ENCODE measurements at regions not wholly inside any gene's neighbourhood (a gene's known extent, or its start where the extent isn't known, plus 50 kb on each side); places are given as distances from the start of the nearest gene placed in this dataset.

DNA sequence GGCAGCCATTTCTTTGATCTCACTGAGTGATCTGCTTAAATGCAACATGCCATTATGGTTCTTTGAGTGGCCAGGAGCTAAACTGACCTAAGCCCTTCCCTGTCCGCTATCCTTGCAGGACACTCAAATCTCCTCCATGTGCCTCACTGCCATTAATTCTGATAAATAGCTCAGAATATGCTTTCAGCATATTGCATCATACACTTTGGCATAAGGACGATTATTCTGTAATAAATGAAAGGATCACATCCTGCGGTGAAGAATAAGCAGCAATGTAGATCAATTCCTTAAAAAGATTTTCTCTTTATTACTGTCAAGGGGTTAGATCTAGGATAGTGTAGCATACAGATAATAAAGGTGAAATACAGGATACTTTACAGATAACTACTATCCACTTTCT lies 231.8 kb upstream of the CTBP2 start:
- no peak for DNase-seq
- no peak for ATAC-seq
- Histone ChIP-seq H3K27ac (no peak overlapping the region), H3K4me3 (no peak overlapping the region), H3K9me3 (peaks cover 0 to 27% (median 12%) of the 10 kb centered on the region in 12 donors), H3K36me3 (no peaks in the 10 kb centered on the region), H3K27me3 (peaks cover 0 to 4% (median 0%) of the 10 kb centered on the region in 9 donors), H3K4me1 (no peaks in the 10 kb centered on the region)
- 80 to 85% (median 82%) methylated on average over 3 of the region's 3 CpGs for WGBS, 4 donors
- TF ChIP-seq POLR2A (IDR thresholded peaks at IDR 0.05) (no peak), CTCF (IDR thresholded peaks at IDR 0.05) (no peak)
- intact Hi-C loops (cut with DNase I): no loop called here

- Histone ChIP-seq H3K27ac (no peak overlapping the region), H3K4me3 (no peak overlapping the region), H3K4me1 (no peaks in the 10 kb centered on the region), H3K36me3 (no peaks in the 10 kb centered on the region), H3K27me3 (no peaks in the 10 kb centered on the region), H3K9me3 (peaks cover 0 to 27% (median 12%) of the 10 kb centered on the region in 12 donors)
- no peak for DNase-seq
- intact Hi-C loops (cut with DNase I): no loop called here
- 63 to 76% (median 71%) methylated on average over 1 of the region's 1 CpG for whole genome bisulfite sequencing, 4 donors
- no peak for ATAC-seq
- TF ChIP-seq POLR2A (IDR thresholded peaks at IDR 0.05): no peak
- no peak for TF ChIP-seq CTCF (IDR thresholded peaks at IDR 0.05)
These were observed 229.3 kb upstream of the CTBP2 start for GRCh38 chr10:125389648-125390047.

DNA sequence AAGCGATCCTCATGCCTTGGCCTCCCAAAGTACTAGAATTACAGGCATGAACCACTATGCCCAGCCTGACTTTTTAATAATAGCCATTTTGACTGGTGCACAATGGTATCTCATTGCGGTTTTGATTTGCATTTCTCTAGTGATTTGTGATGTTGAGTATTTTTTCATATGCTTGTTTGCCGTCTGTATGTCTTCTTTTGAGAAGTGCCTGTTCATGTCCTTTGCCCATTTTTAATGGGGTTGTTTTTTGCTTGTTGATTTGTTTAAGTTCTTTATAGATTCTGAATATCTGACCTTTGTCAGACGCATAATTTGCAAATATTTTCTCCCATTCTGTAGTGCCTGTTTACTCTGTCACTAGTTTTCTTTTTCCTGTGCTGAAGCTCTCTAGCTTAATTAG lies 219.2 kb upstream of the CTBP2 start:
- H3K36me3 ChIP-seq: no peaks in the 10 kb centered on the region
- H3K9me3 ChIP-seq: peaks cover 0 to 26% (median 0%) of the 10 kb centered on the region in 12 donors
- H3K27ac ChIP-seq: no peak overlapping the region
- DNase-seq (no peak), ATAC-seq (no peak)
- 58 to 72% (median 70%) methylated on average over 4 of the region's 4 CpGs for WGBS, 4 donors
- H3K27me3 ChIP-seq: no peaks in the 10 kb centered on the region
- no peaks in the 10 kb centered on the region for H3K4me1 ChIP-seq
- TF ChIP-seq CTCF (IDR thresholded peaks at IDR 0.05): no peak
- no peak for TF ChIP-seq POLR2A (IDR thresholded peaks at IDR 0.05)
- H3K4me3 ChIP-seq: no peak overlapping the region
- intact Hi-C loops (cut with DNase I): no loop called here

- no peak overlapping the region for H3K4me3 ChIP-seq
- DNase-seq: no peak
- no peaks in the 10 kb centered on the region for H3K36me3 ChIP-seq
- H3K27ac ChIP-seq: no peak overlapping the region
- no peaks in the 10 kb centered on the region for H3K4me1 ChIP-seq
- peaks cover 0 to 26% (median 0%) of the 10 kb centered on the region in 12 donors for H3K9me3 ChIP-seq
- no peaks in the 10 kb centered on the region for H3K27me3 ChIP-seq
- no peak for TF ChIP-seq POLR2A (IDR thresholded peaks at IDR 0.05)
- TF ChIP-seq CTCF (IDR thresholded peaks at IDR 0.05): no peak
- intact Hi-C loops (cut with DNase I): no loop called here
- no peak for ATAC-seq
These were observed 217.0 kb upstream of the CTBP2 start for GRCh38 chr10:125377368-125377767.
